ENCODE measurements at regions not wholly inside any gene's neighbourhood (a gene's known extent, or its start where the extent isn't known, plus 50 kb on each side); places are given as distances from the start of the nearest gene placed in this dataset.

DNA sequence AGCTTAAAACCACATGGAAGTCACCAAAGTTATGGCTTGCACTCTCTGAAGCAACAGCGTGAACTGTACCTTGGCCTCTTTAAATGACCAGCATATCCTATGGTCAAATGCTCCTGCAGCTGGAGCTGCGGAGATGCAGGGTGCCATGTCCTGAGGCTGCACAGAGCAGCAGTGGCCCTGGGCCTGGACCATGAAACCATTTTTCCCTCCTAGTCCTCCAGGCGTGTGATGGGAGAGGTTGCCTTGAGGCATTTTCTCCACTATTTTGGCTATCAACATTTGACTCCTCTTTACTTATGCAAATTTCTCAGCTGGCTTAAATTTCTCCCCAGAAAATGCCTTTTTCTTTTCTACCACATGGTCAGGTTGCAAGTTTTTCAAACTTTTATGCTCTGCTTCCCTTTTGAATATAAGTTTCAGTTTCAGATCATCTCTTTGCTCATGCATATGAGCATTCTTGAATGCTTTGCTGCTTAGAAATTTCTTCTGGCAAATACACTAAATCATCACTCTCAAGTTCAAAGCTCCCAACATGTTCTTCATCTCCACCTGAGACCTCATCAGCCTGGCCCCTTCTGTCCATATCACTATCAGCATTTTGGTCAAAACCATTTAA lies 82.9 kb upstream of the TMEFF2 start:
- DNase-seq = no peak

DNA sequence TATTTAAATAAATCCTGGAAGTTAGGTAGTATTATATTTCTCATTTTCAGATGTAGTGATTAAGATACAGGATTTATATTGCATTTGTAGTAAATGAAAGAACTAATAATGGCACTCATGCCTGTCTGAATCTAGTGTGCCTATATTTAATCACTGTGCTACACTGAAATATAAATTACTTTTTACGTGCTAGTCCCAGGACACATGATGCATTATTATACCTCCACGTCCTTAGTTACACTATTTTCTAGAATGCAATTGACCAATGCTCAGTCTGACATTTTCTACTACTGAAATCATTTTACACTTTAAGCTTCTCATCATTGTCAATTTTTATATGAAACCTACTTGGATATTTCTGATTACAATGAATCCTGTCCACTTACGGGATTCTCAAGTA lies 80.9 kb upstream of the TMEFF2 start:
- no peak for DNase-seq

DNA sequence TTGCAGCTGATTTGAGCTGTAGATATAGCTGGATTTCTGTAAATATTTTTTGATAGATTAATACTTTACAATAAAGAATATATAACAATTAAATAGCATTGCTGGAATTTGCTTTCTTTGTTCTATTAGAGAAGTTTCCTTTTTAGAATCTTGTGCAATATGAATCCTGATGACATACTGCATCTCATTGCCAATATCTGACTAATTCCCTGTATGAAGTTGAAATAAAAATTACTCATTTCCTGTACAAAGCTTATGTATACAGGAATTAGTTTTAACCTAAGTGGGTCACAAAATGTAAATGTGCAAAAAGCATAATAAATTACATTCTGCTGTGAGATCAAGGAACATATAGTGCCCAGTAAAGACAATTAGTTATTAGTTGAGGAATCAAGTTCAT lies 72.8 kb upstream of the TMEFF2 start:
- no peak for DNase-seq

DNA sequence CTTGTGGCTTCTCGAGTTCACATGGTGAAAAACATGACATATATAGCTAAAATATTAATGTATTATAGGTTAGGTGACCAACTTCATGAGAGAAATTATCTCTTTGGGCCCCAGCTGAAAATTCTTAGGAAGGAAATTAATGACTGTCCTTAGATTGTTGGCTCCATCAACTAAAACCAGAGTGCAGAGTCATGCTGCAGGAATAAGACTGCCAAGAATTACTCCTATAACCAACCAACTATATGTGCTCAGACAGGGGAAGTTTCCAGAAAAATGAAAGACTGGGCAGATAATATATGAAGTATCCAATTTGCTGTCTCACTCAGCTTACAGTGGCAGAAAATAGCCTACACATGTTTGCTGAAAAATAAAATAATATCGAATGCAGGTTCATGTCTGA lies 71.0 kb upstream of the TMEFF2 start:
- no peak for DNase-seq

DNA sequence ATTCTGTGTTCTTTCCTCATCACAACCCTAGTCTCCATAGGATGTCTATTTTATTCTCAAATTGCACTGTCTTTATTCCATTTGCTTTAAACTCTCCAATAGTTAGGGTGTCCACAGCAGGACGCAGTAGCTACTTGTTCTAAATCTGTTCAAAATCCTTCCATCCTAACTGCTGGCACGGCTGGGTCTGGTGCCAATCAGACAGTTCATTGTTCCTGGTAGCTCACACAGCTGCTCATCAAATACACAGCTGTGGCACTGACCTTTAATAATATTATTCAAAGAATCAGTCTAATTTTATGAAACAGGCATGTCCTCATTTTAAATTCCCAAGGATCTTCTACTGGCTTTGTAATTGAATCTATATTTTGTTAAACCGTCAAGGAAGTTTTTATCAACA lies 59.7 kb upstream of the TMEFF2 start:
- no peak for DNase-seq

DNA sequence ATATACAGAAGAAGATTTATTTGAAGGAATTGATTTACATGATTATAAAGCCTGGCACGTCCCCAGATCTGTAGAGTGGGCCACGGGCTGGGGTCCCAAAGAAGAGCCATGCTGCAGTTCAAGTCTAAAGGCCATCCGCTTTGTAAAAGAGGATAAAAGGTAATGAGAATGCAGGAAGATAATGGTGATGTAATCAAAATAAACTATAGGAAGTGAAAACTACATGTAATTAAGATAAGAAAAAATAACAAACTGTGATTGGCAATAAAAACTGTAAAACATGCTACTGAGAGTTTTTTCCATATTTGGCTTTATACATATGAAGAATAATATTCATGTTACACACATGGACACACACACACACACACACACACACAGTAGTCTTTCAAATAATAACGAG lies 59.0 kb upstream of the TMEFF2 start:
- DNase-seq = no peak

DNA sequence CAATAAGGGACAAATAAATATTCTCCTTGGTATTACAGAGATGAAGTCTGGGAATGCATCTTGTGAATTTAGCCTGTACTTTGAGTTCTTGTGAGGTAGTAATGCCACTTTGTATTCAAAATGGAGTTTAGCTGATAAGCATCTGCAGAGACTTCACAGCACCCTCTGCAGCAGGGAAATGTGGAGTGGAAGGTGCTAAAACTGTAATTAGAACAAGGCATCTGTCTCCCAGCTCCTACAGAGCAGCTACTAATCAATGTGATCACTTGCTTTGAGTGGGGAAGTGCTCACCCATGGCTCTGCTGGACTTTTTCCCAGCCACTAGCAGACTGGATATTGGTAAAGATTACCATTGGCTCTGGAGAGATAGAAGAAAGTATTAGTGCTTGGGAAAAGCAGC lies 56.2 kb upstream of the TMEFF2 start:
- DNase-seq = no peak

DNA sequence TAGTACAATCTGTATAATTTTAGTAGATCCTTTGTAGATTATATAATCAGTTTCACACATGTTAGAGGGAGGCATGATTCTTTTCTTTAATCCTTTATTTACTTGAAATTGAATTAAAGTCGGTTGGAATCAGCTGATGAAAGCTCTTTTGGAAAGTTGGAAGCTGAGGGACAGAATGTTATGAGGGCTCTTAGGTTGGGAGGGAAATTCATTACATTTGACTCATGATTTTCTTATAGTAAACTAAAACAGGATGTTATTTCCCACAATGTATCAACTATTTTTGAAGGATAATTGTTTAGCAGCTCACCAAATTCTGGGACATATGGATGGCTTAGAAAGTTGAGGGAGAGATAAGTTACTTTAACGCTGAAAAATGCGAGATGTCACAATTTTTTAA lies 52.7 kb upstream of the TMEFF2 start:
- no peak for DNase-seq

DNA sequence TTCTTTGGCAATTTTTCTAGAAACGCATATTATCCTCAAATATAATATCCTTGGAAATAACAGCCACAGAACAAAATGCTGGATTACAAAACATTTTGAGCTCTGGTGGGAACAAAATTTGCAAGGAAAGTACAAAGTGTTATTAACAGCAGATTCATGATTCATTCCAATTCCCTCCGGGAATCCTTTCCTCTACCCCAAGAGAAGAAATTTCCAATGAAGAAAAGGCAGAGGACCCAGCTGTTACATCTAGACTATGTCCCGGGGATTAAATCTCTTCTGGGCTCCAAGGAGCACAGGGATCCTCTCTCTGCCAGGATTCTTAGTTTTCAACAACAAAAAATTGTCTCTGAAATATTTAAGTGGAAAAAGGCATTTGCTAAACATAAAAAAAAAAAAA lies 51.6 kb upstream of the TMEFF2 start:
- no peak for DNase-seq

DNA sequence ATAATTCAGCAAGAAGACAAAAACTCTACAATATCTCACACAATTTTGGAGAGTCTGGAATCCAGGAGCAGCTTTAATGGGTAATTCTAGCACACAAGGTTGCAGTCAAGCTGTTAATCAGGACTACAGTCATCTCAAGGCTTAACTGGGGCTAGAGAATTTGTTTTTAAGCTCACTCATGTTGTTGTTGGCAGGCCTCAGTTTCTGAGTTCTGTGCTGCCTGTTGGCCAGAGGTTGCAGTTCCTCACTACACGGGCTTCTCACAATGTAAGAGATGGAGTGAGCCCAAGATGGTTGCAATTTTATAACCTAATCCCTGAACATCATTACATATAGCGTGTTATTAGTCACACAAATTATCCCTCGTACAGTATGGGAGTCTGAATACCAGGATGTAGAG lies 50.6 kb upstream of the TMEFF2 start:
- no peak for DNase-seq
